ENCODE measurements at regions not wholly inside any gene's neighbourhood (a gene's known extent, or its start where the extent isn't known, plus 50 kb on each side); places are given as distances from the start of the nearest gene placed in this dataset.

- POLR2A ChIA-PET = no interaction called here
- DNase-seq (ENCODE audit: extremely low spot score) = no peak
- no peak for TF ChIP-seq ARNT (IDR thresholded peaks at IDR 0.05)
- TF ChIP-seq CTBP1 (IDR thresholded peaks at IDR 0.05; ENCODE audit: borderline replicate concordance) = no peak
- TF ChIP-seq FOXM1 (IDR thresholded peaks at IDR 0.05; ENCODE audit: borderline replicate concordance) = no peak
- TF ChIP-seq ELF4 (IDR thresholded peaks at IDR 0.05) = no peak
- no peak for TF ChIP-seq FOXK2 (IDR thresholded peaks at IDR 0.05)
- no peak for TF ChIP-seq ZNF384 (IDR thresholded peaks at IDR 0.05)
- no peak for TF ChIP-seq TARDBP (IDR thresholded peaks at IDR 0.05)
- CTCF ChIA-PET = interaction anchor here (1.4 kb wide), 1 partner anchor 13 kb away, joined by 3 read pairs; no protein-coding TSS in a partner anchor
These were observed 424.7 kb downstream of the KCTD12 start for GRCh38 chr13:76461484-76461883.

DNA sequence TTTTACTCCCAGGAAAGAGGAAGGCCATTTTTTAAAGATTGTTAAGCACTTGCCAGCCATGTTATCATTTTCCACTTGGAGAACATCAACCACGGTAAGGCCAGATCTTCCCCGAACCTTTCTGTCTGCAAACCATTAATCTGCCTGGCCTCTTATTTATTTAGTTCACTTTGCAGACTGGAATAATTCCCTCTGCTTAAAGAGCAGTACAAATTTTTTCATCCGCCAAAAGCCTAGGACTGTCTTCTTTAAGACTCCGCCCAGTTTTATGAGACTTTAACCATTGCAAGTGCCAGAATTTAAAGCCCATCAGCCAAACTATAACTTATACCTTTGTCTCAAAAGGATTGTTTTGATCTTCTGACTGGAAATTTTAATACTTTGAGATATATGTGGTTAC is 426.3 kb downstream of the KCTD12 start:
- no peak for DNase-seq (ENCODE audit: extremely low spot score)
- TF ChIP-seq FOXM1 (IDR thresholded peaks at IDR 0.05; ENCODE audit: borderline replicate concordance) (no peak), SUZ12 (IDR thresholded peaks at IDR 0.05) (no peak), FOXK2 (IDR thresholded peaks at IDR 0.05) (no peak), L3MBTL2 (conservative IDR thresholded peaks at IDR 0.05) (no peak), NFRKB (IDR thresholded peaks at IDR 0.05) (no peak), SP1 (IDR thresholded peaks at IDR 0.05) (no peak), PKNOX1 (IDR thresholded peaks at IDR 0.05) (no peak), ZNF384 (IDR thresholded peaks at IDR 0.05) (no peak), TARDBP (IDR thresholded peaks at IDR 0.05) (no peak), ELF4 (IDR thresholded peaks at IDR 0.05) (no peak), HDGF (IDR thresholded peaks at IDR 0.05; ENCODE audit: borderline replicate concordance) (no peak), FOXA1 (IDR thresholded peaks at IDR 0.05) (no peak), CTBP1 (IDR thresholded peaks at IDR 0.05; ENCODE audit: borderline replicate concordance) (no peak), LEF1 (IDR thresholded peaks at IDR 0.05; ENCODE audit: borderline replicate concordance) (no peak), ARNT (IDR thresholded peaks at IDR 0.05) (no peak)
- POLR2A ChIA-PET = no interaction called here
- CTCF ChIA-PET = no interaction called here

DNA sequence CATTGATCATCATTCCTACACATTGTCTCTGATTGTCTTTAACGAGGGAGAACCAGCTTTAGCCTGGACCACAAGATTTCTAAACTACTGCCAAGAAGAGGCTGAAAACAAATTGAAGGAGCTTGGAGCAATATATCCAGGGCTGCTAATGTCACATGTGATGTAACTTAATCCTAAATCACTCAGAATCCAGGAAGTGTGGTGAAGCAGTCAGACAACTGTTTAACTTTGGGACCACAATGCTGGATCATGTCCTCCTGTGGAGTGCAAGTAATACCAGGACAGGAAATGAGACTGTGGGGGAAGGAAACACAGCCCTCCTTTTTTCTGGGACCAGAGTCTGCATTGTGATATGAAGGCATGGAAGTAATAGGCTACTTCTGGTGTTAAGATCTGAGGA is 430.2 kb downstream of the KCTD12 start:
- TF ChIP-seq FOXA1 (IDR thresholded peaks at IDR 0.05) = no peak
- ChIA-PET POLR2A (no interaction called here), CTCF (no interaction called here)
- no peak for DNase-seq (ENCODE audit: extremely low spot score)

DNA sequence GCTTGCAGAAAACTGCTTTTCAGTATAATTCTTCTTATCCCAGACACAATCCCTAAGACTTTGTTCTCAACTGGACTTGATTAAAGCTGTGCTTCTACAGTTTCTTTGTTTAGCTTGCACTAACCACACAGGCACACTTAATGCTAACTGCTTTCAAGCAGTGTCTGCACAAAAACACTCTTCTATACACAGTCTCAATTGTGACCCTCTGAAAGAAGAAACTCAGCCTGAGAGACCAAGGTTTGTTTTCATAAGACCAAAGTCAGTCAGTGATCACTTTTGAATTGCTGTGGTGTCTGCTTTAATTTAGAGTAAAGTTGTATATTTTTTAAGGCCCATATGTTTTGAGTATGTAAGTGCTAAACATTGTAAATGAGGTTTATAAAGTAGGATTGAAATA is 431.2 kb downstream of the KCTD12 start:
- no peak for DNase-seq (ENCODE audit: extremely low spot score)
- CTCF ChIA-PET = no interaction called here
- TF ChIP-seq FOXA1 (IDR thresholded peaks at IDR 0.05) (no peak), NFRKB (IDR thresholded peaks at IDR 0.05) (no peak), SP1 (IDR thresholded peaks at IDR 0.05) (no peak)
- POLR2A ChIA-PET = no interaction called here

DNA sequence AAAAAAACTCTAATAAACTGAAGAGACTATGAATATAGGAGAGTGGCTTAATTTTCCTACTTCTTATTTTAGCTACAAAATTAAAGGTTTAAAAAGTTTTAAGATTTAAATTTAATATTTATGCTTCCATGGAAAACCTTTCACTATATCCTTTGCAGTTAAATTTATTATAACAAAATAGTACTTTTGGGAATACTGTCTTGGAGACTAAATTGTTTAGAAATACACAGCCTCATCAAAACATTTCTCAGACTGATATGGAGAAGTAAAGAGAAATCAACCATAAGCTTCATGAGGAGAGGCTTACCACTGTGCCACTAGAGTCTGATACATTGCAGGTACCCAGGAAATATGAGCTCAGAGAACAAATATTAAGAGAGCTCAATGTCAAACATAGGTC is 436.5 kb downstream of the KCTD12 start:
- no peak for DNase-seq (ENCODE audit: extremely low spot score)
- TF ChIP-seq ARNT (IDR thresholded peaks at IDR 0.05) = no peak
- no peak for TF ChIP-seq FOXA1 (IDR thresholded peaks at IDR 0.05)
- no peak for TF ChIP-seq SP1 (IDR thresholded peaks at IDR 0.05)
- TF ChIP-seq BHLHE40 (IDR thresholded peaks at IDR 0.05; ENCODE audit: borderline replicate concordance) = no peak
- TF ChIP-seq FOXK2 (IDR thresholded peaks at IDR 0.05) = no peak
- no peak for TF ChIP-seq HDGF (IDR thresholded peaks at IDR 0.05; ENCODE audit: borderline replicate concordance)
- CTCF ChIA-PET = no interaction called here
- POLR2A ChIA-PET = no interaction called here

DNA sequence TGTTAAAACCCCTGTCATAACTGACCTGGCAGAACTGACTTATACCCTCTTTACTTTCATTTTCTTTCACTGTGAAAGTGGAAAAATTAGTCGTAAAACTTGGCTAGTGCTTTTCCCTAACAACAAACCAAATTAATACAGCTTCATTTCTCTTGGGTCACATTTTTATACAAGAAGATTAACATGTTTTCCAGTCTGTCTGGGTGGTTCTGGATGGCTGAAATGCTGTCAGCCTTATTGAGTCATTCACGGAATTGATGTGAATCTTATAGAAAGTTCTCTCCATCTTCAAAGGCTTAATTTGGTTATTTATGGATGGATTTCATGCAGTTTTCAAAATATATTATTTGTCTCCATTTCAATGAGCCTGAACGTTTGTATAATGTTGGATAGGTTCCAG is 440.0 kb downstream of the KCTD12 start:
- TF ChIP-seq PKNOX1 (IDR thresholded peaks at IDR 0.05) = no peak
- ChIA-PET POLR2A (no interaction called here), CTCF (no interaction called here)
- DNase-seq (ENCODE audit: extremely low spot score) = no peak

DNA sequence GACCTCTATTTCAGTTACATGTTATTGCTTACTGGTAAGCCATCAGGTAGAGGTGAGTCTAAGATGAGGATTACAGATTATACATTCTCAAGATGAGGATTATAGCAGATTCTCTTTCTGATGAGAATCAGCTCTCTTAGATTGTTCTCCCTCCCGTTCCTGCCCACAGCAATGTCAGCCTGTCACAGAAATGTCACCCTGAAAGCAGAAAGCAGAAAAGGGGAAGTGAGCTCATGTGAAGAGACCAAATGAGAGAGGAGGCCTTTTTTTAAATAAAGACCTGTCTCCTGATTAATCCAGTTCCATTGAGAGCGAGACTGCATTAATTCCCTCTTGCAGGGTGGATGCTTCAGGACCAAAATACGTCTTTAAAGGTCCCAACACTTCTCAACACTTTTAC is 445.6 kb downstream of the KCTD12 start:
- TF ChIP-seq FOXM1 (IDR thresholded peaks at IDR 0.05; ENCODE audit: borderline replicate concordance) (no peak), TARDBP (IDR thresholded peaks at IDR 0.05) (no peak), FOXK2 (IDR thresholded peaks at IDR 0.05) (no peak), SUZ12 (IDR thresholded peaks at IDR 0.05) (no peak)
- CTCF ChIA-PET = interaction anchor here (0.7 kb wide), 1 partner anchor 25 kb away, joined by 3 read pairs; no protein-coding TSS in a partner anchor
- no peak for DNase-seq (ENCODE audit: extremely low spot score)
- POLR2A ChIA-PET = no interaction called here

GRCh38 chr13:76439546-76439945 is 446.7 kb downstream of the KCTD12 start:
- DNase-seq (ENCODE audit: extremely low spot score) = no peak
- POLR2A ChIA-PET = no interaction called here
- CTCF ChIA-PET = no interaction called here
- TF ChIP-seq CTBP1 (IDR thresholded peaks at IDR 0.05; ENCODE audit: borderline replicate concordance) (no peak), FOXM1 (IDR thresholded peaks at IDR 0.05; ENCODE audit: borderline replicate concordance) (no peak), SUZ12 (IDR thresholded peaks at IDR 0.05) (no peak), SP1 (IDR thresholded peaks at IDR 0.05) (no peak), HDGF (IDR thresholded peaks at IDR 0.05; ENCODE audit: borderline replicate concordance) (no peak), L3MBTL2 (conservative IDR thresholded peaks at IDR 0.05) (no peak), BHLHE40 (IDR thresholded peaks at IDR 0.05; ENCODE audit: borderline replicate concordance) (no peak)

- CTCF ChIA-PET = no interaction called here
- no peak for DNase-seq (ENCODE audit: extremely low spot score)
- POLR2A ChIA-PET = no interaction called here
- TF ChIP-seq ZNF384 (IDR thresholded peaks at IDR 0.05) = no peak
These were observed 448.2 kb downstream of the KCTD12 start for GRCh38 chr13:76438050-76438449.

Data from HEK293T (cell line).